Lung (tissue), 11 donors: ENCODE measurements at regions not wholly inside any gene's neighbourhood (a gene's known extent, or its start where the extent isn't known, plus 50 kb on each side); places are given as distances from the start of the nearest gene placed in this dataset.
A peak's percentile ranks its signal among the peaks of the same experiment; 100 is the strongest.

Experiments used
- ATAC-seq: fragments of 200-7000 bp; cut with Tn5 transposase; one replicate; pipeline ENCODE4 v1.9.1; 2020; ENCODE audit warnings: moderate number of reproducible peaks; ENCODE audit not compliant: insufficient read depth, low FRiP score
- DNase-seq, 3 donors: peaks; one replicate each; pipeline ENCODE4 v3.0.0-alpha.2; 2013 to 2017
- H3K27ac ChIP-seq, 2 donors: one replicate each; pipeline ENCODE4 v1.5.1; 2013; ENCODE audit warnings: mild to moderate bottlenecking in 2 of 2, moderate library complexity in 2 of 2, control low read depth in 1 of 2, inconsistent platforms in 1 of 2, low read depth in 1 of 2, low read length in 1 of 2
- H3K27me3 ChIP-seq, 3 donors: one replicate each; pipeline ENCODE4 v1.5.1; 2013; ENCODE audit warnings: low read length in 2 of 3; ENCODE audit not compliant: control insufficient read depth in 3 of 3, insufficient read depth in 3 of 3
- H3K36me3 ChIP-seq, 4 donors: one replicate each; pipeline ENCODE4 v1.5.1; 2013; ENCODE audit warnings: low read length in 4 of 4, mild to moderate bottlenecking in 1 of 4, moderate library complexity in 1 of 4; ENCODE audit not compliant: control insufficient read depth in 4 of 4, insufficient read depth in 4 of 4
- H3K4me1 ChIP-seq, 5 donors: one replicate each; pipeline ENCODE4 v1.5.1; 2013; ENCODE audit warnings: low read length in 5 of 5, mild to moderate bottlenecking in 2 of 5, moderate library complexity in 1 of 5; ENCODE audit not compliant: control insufficient read depth in 5 of 5, insufficient read depth in 5 of 5
- H3K4me3 ChIP-seq: one replicate; pipeline ENCODE4 v1.5.1; 2013; ENCODE audit warnings: mild to moderate bottlenecking, control low read depth, moderate library complexity
- H3K9ac ChIP-seq, 2 donors: one replicate each; pipeline ENCODE4 v1.5.1; 2013; ENCODE audit warnings: low read length in 2 of 2, control low read depth in 1 of 2; ENCODE audit not compliant: insufficient read depth in 1 of 2
- H3K9me3 ChIP-seq, 4 donors: one replicate each; pipeline ENCODE4 v1.5.1; 2013; ENCODE audit warnings: low read length in 3 of 4, mild to moderate bottlenecking in 1 of 4, moderate library complexity in 1 of 4; ENCODE audit not compliant: control insufficient read depth in 4 of 4, insufficient read depth in 3 of 4
- WGBS, 2 donors: extraction: QIAGEN DNeasy Blood & Tissue Kit; methylation state at CpG; one replicate each; pipeline ENCODE4 v1.1.7; 2013; 5-methylcytosine and 5-hydroxymethylcytosine counted together
- TF ChIP-seq, protein P1 (sequence below): IDR thresholded peaks from 2 replicates; pipeline ENCODE4 v1.5.1; 2012; ENCODE audit warnings: mild to moderate bottlenecking; ENCODE audit errors: control extremely low read depth, extremely low read depth
- donor health status: control.
- donor health status: control.
- donor health status: Bipolar disorder and iron deficiency.
- donor health status: healthy.
- donor health status: DM: yes; HTN: yes; CAD: no.

DNA sequence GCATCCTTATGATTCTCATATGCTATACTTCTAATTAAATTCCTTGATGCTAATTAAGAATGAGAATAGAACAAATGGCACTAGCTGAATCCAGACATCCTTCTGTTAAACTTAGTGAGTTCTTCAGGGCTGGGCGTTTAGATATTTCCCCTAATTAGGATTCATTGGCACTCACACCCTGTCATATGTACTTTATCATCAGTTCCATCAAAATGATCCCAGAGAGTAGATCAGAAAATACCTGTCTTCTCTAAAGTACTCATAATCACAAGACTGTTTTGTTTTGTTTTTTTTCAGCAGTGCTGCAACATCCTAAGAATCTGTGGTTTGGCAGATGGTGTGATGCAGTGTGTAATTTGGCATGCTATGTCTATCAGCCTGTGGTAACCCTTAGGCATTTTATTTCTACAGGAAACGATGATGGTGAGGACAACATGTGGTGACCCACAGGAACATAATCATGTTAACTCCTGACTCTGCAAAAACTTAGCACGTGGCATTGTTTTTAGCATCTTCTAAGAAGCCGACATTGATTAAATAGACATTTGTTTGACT lies 2528.4 kb downstream of the ARAP2 start:
- 58 to 59% methylated on average over 4 of the region's 4 CpGs for WGBS, 2 donors
- Histone ChIP-seq H3K36me3 (no peaks in the 10 kb centered on the region), H3K4me3 (no peak overlapping the region), H3K9ac (no peak overlapping the region), H3K27me3 (no peaks in the 10 kb centered on the region), H3K9me3 (peaks cover 0 to 3% (median 1%) of the 10 kb centered on the region in 4 donors), H3K27ac (no peak overlapping the region), H3K4me1 (no peaks in the 10 kb centered on the region)
- DNase-seq (no peak), ATAC-seq (no peak)
- TF ChIP-seq, protein P1, sequence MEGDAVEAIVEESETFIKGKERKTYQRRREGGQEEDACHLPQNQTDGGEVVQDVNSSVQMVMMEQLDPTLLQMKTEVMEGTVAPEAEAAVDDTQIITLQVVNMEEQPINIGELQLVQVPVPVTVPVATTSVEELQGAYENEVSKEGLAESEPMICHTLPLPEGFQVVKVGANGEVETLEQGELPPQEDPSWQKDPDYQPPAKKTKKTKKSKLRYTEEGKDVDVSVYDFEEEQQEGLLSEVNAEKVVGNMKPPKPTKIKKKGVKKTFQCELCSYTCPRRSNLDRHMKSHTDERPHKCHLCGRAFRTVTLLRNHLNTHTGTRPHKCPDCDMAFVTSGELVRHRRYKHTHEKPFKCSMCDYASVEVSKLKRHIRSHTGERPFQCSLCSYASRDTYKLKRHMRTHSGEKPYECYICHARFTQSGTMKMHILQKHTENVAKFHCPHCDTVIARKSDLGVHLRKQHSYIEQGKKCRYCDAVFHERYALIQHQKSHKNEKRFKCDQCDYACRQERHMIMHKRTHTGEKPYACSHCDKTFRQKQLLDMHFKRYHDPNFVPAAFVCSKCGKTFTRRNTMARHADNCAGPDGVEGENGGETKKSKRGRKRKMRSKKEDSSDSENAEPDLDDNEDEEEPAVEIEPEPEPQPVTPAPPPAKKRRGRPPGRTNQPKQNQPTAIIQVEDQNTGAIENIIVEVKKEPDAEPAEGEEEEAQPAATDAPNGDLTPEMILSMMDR = no peak

DNA sequence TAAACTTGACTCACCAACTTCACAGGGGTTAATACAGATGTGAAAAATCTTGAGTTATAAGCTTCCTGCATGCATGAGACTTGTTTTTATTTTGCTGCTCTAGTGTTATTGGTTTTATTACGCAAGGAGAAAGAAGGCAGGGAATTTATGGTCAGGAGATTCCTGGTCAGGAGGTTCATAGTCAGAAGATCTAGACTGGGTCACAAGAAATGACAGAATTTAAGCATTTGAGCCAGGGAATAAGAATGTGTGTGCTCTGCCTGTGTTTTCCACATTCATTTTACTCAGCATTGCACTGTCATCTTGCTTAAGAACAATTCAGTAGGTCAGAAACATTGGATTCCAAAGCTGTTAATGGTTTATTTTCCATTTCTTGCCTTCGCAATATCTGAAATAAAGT lies 2522.1 kb downstream of the ARAP2 start:
- TF ChIP-seq, protein P1 = no peak
- DNase-seq = peak in 2 of 3 donors; percentile 12 to 17
- H3K4me3 ChIP-seq = no peak overlapping the region
- H3K27ac ChIP-seq = no peak overlapping the region
- peaks cover 0 to 2% (median 0%) of the 10 kb centered on the region in 4 donors for H3K9me3 ChIP-seq
- WGBS, 2 donors = 79 to 87% methylated on average over 2 of the region's 2 CpGs
- no peaks in the 10 kb centered on the region for H3K36me3 ChIP-seq
- peaks cover 0 to 4% (median 0%) of the 10 kb centered on the region in 5 donors for H3K4me1 ChIP-seq
- no peaks in the 10 kb centered on the region for H3K27me3 ChIP-seq
- no peak for ATAC-seq
- no peak overlapping the region for H3K9ac ChIP-seq

DNA sequence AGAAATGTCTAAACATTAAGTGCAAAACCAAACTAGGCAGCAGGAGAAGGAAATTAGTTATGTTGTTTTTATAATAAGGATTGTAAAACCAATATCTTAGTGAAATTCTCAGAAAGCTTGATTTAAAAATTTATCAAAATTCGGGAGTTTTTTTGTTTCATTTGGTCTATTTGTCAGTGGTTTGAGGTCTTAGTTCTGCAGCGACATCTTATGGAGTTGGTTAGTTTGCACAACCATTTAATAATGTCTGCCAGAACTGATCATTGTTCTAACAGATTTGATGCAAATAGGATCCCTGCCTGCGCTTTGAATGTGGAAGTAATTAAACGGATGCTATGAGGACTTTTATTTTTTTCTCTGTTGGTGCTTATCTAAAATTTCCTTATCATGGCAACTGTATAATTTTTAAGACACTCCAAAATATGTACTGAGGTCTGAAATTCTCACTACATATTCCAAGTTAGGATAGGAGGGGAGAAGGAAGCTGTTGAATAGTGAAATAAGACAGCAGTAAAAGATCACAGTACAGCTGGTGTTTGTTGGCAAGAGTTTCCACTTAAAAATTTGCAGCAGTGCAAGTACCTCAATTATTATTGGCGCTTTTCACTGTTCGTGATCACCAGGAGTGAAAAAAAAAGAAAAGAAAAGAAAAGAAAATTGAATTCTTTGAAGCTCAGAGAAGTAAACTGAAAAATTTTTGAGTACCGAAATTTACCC lies 2521.4 kb downstream of the ARAP2 start:
- Histone ChIP-seq H3K4me3 (no peak overlapping the region), H3K4me1 (peaks cover 0 to 4% (median 0%) of the 10 kb centered on the region in 5 donors), H3K27ac (no peak overlapping the region), H3K9ac (no peak overlapping the region), H3K9me3 (peaks cover 0 to 2% (median 0%) of the 10 kb centered on the region in 4 donors), H3K36me3 (no peaks in the 10 kb centered on the region), H3K27me3 (no peaks in the 10 kb centered on the region)
- DNase-seq (peak; percentile 21 to 87 (median 86)), ATAC-seq (no peak)
- TF ChIP-seq, protein P1 = no peak
- 66 to 78% methylated on average over 7 of the region's 7 CpGs for WGBS, 2 donors
